Panc1 (cell line): ENCODE measurements at regions not wholly inside any gene's neighbourhood (a gene's known extent, or its start where the extent isn't known, plus 50 kb on each side); places are given as distances from the start of the nearest gene placed in this dataset.

ENCODE experiments used
- ATAC-seq: fragments of 200-7000 bp; cut with Tn5 transposase; 2 replicates; pipeline ENCODE4 v1.9.1; 2020; ENCODE audit warnings: mild to moderate bottlenecking, moderate library complexity
- BruUV-seq: library from RNA; stranded (reverse); fragments of 400-500 nt; replicated peaks from 2 replicates; lab custom pipeline; 2021; lab: Mats Ljungman, UMichigan
- CTCF ChIA-PET: fragments of 300-600 bp; sonication (Branson Sonifier 250); formaldehyde crosslinking; loops from one replicate; lab custom pipeline; 2022; ENCODE audit warnings: antibody characterized with exemption; lab: Charles Lee
- POLR2A ChIA-PET: fragments of 300-600 bp; sonication (Branson Sonifier 250); formaldehyde crosslinking; loops from one replicate; lab custom pipeline; 2022; ENCODE audit warnings: antibody characterized with exemption; lab: Charles Lee
- DNase-seq: peaks from one replicate; pipeline ENCODE4 v3.0.0-alpha.2; 2010; ENCODE audit warnings: low read depth, low spot score
- H3K27ac ChIP-seq: 2 replicates; pipeline ENCODE4 v1.5.1; 2011; ENCODE audit warnings: mild to moderate bottlenecking, low read length, inconsistent platforms
- H3K27me3 ChIP-seq: fragments of 200-500 bp; sonication (Bioruptor generic); 2 replicates; pipeline ENCODE4 v1.6.0; 2014; ENCODE audit warnings: low read length, inconsistent platforms; ENCODE audit not compliant: control insufficient read depth, insufficient read depth
- H3K36me3 ChIP-seq: fragments of 200-500 bp; sonication (Bioruptor generic); 2 replicates; pipeline ENCODE4 v1.5.1; 2014; ENCODE audit warnings: inconsistent platforms, mild to moderate bottlenecking, low read length, moderate library complexity; ENCODE audit not compliant: control insufficient read depth, insufficient read depth
- H3K4me1 ChIP-seq: 2 replicates; pipeline ENCODE4 v1.5.1; 2011; ENCODE audit warnings: inconsistent platforms, mild to moderate bottlenecking, low read length, moderate library complexity; ENCODE audit not compliant: control insufficient read depth, insufficient read depth
- H3K4me3 ChIP-seq, 2 experiments: 2 replicates each; pipeline ENCODE4 v1.5.1; 2011 to 2012; ENCODE audit warnings: low read depth in 2 of 2, low read length in 2 of 2, mild to moderate bottlenecking in 2 of 2, inconsistent platforms in 1 of 2, moderate library complexity in 1 of 2
- H3K9me3 ChIP-seq: fragments of 200-500 bp; sonication (Bioruptor generic); 2 replicates; pipeline ENCODE4 v1.5.1; 2014; ENCODE audit warnings: low read depth, mild to moderate bottlenecking, inconsistent platforms, low read length, moderate library complexity; ENCODE audit not compliant: control insufficient read depth, insufficient read depth
- CTCF ChIP-seq: fragments of 450-650 bp; IDR thresholded peaks from 2 replicates; pipeline ENCODE4 v1.5.1; 2017; ENCODE audit warnings: mild to moderate bottlenecking
- POLR2AphosphoS5 ChIP-seq: IDR thresholded peaks from 2 replicates; pipeline ENCODE4 v1.6.1; 2012; ENCODE audit warnings: mild to moderate bottlenecking, low read depth, low read length, moderate library complexity
- REST ChIP-seq, 2 experiments: IDR thresholded peaks; 2 replicates each; pipeline ENCODE4 v1.6.1; 2011 to 2012; ENCODE audit warnings: low read depth in 2 of 2, control low read depth in 1 of 2, low read length in 1 of 2, mild to moderate bottlenecking in 1 of 2, moderate library complexity in 1 of 2; ENCODE audit not compliant: insufficient read depth in 1 of 2
- SIN3A ChIP-seq: IDR thresholded peaks from 2 replicates; pipeline ENCODE4 v1.6.1; 2012; ENCODE audit warnings: low read depth, mild to moderate bottlenecking, low read length, moderate library complexity, borderline replicate concordance; ENCODE audit not compliant: insufficient read depth
- TCF7L2 ChIP-seq: IDR thresholded peaks from 2 replicates; pipeline ENCODE4 v1.6.1; 2011; ENCODE audit warnings: mild to moderate bottlenecking, low read depth, low read length, inconsistent platforms
- in situ Hi-C: cut with HindIII; loops from 2 replicates; pipeline ENCODE4 v1.10.0; 2016; ENCODE audit warnings: low sequenced_read_pairs, low pct_unique_long_range_greater_than_20kb
- intact Hi-C: fragments of 100-400 bp; cut with micrococcal nuclease; formaldehyde crosslinking; loops from one replicate; pipeline ENCODE4 v1.10.0; 2022; ENCODE audit not compliant: unreplicated experiment

- H3K27ac ChIP-seq: no peak overlapping the region
- H3K27me3 ChIP-seq: no peaks in the 10 kb centered on the region
- in situ Hi-C loops (no loop called here), intact Hi-C loops (no loop called here)
- TF ChIP-seq REST (IDR thresholded peaks at IDR 0.05; ENCODE audit: insufficient read depth in 1 of 2, low read depth in 2 of 2, low read length in 1 of 2) (no peak), SIN3A (no peak), CTCF (no peak), TCF7L2 (no peak), POLR2AphosphoS5 (no peak)
- BruUV-seq: no TSS peak
- no peaks in the 10 kb centered on the region for H3K9me3 ChIP-seq
- ChIA-PET CTCF (no interaction called here), POLR2A (no interaction called here)
- ATAC-seq: no peak
- no peak for DNase-seq
- H3K36me3 ChIP-seq: no peaks in the 10 kb centered on the region
- no peaks in the 10 kb centered on the region for H3K4me1 ChIP-seq
- H3K4me3 ChIP-seq: no peak overlapping the region
These were observed 262.7 kb upstream of the PHYHIPL start for GRCh38 chr10:58913717-58914116.

GRCh38 chr10:58918887-58919286, 257.6 kb upstream of the PHYHIPL start:
- Histone ChIP-seq H3K27me3 (no peaks in the 10 kb centered on the region), H3K4me3 (no peak overlapping the region), H3K9me3 (no peaks in the 10 kb centered on the region), H3K27ac (no peak overlapping the region), H3K4me1 (no peaks in the 10 kb centered on the region), H3K36me3 (no peaks in the 10 kb centered on the region)
- no peak for ATAC-seq
- BruUV-seq: no TSS peak
- ChIA-PET POLR2A (no interaction called here), CTCF (no interaction called here)
- intact Hi-C loops (no loop called here), in situ Hi-C loops (no loop called here)
- no peak for DNase-seq
- no peak for TF ChIP-seq CTCF
- TF ChIP-seq POLR2AphosphoS5: no peak
- TF ChIP-seq SIN3A: no peak
- TF ChIP-seq REST (IDR thresholded peaks at IDR 0.05; ENCODE audit: insufficient read depth in 1 of 2, low read depth in 2 of 2, low read length in 1 of 2): no peak
- no peak for TF ChIP-seq TCF7L2
